DND-41 (cell line): ENCODE measurements at regions not wholly inside any gene's neighbourhood (a gene's known extent, or its start where the extent isn't known, plus 50 kb on each side); places are given as distances from the start of the nearest gene placed in this dataset.

Experiments used
- CTCF ChIP-seq: IDR thresholded peaks from 2 replicates; pipeline ENCODE4 v1.5.1; 2012; ENCODE audit warnings: borderline replicate concordance, low read length, moderate library complexity, mild to moderate bottlenecking; ENCODE audit not compliant: poor library complexity, severe bottlenecking; ENCODE audit errors: extremely low read depth
- EZH2 ChIP-seq: IDR thresholded peaks from 3 replicates; pipeline ENCODE4 v1.6.1; 2012; ENCODE audit warnings: borderline replicate concordance, low read depth, mild to moderate bottlenecking, moderate library complexity, low read length, inconsistent platforms; ENCODE audit not compliant: severe bottlenecking

GRCh38 chrX:973010-973632, 239.3 kb downstream of the CRLF2 start:
- no peak for TF ChIP-seq CTCF
- no peak for TF ChIP-seq EZH2
